ENCODE measurements at regions not wholly inside any gene's neighbourhood (a gene's known extent, or its start where the extent isn't known, plus 50 kb on each side); places are given as distances from the start of the nearest gene placed in this dataset.

DNA sequence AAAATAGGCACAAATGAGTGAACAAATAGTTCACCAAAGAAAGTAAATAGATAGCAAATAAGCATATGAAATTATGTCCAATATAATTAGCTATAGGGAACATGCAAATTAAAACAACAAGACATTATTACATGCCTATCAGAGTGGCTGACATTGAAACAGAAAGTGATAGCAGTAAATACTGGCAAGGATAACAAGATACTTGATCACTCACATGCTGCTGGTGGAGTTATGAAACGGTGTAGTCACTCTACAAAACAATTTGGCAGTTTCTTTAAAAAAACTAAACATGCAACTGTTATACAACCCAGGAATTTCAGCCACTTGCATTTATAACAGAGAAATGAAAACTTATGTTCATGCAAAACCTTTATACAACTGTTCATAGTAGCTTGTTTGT lies 439.2 kb upstream of the ACVR2A start:
- intact Hi-C loops (cut with DNase I) = no loop called here
- no peak overlapping the region for H3K4me3 ChIP-seq
- no peak for DNase-seq
- H3K4me1 ChIP-seq (ENCODE audit: insufficient read depth) = no peaks in the 10 kb centered on the region
- H3K27me3 ChIP-seq = no peaks in the 10 kb centered on the region
- H3K36me3 ChIP-seq = no peaks in the 10 kb centered on the region
- H3K9me3 ChIP-seq = no peaks in the 10 kb centered on the region
- H3K27ac ChIP-seq = no peak overlapping the region
- TF ChIP-seq, protein P1, sequence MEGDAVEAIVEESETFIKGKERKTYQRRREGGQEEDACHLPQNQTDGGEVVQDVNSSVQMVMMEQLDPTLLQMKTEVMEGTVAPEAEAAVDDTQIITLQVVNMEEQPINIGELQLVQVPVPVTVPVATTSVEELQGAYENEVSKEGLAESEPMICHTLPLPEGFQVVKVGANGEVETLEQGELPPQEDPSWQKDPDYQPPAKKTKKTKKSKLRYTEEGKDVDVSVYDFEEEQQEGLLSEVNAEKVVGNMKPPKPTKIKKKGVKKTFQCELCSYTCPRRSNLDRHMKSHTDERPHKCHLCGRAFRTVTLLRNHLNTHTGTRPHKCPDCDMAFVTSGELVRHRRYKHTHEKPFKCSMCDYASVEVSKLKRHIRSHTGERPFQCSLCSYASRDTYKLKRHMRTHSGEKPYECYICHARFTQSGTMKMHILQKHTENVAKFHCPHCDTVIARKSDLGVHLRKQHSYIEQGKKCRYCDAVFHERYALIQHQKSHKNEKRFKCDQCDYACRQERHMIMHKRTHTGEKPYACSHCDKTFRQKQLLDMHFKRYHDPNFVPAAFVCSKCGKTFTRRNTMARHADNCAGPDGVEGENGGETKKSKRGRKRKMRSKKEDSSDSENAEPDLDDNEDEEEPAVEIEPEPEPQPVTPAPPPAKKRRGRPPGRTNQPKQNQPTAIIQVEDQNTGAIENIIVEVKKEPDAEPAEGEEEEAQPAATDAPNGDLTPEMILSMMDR (IDR thresholded peaks at IDR 0.05) = no peak
- no peak for TF ChIP-seq EP300 (IDR thresholded peaks at IDR 0.05)
- TF ChIP-seq POLR2A (IDR thresholded peaks at IDR 0.05) = no peak
- 8 to 21% (median 11%) methylated on average over 1 of the region's 1 CpG for WGBS, 3 donors

DNA sequence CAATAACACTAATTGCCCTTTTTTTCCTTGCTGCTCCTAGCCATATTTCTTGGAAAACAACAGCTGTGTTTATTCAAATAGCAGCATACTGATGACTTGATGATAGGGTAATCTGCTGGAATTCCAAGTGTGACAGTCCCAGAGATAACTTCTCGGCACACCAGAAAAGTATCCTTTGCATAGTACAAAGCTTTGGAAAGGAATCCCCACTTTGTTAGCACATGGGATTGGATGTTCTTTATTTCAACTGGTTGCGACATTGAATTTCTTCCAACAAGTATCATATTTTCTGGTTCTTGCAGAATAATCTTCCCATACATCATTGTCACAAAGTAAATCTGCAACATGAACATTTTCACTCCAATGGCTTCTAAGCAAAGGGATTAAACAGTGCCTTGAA lies 445.8 kb upstream of the ACVR2A start:
- Histone ChIP-seq H3K9me3 (no peaks in the 10 kb centered on the region), H3K27ac (no peak overlapping the region), H3K36me3 (no peaks in the 10 kb centered on the region), H3K4me1 (ENCODE audit: insufficient read depth) (no peaks in the 10 kb centered on the region), H3K27me3 (no peaks in the 10 kb centered on the region), H3K4me3 (no peak overlapping the region)
- TF ChIP-seq EP300 (IDR thresholded peaks at IDR 0.05) (no peak), POLR2A (IDR thresholded peaks at IDR 0.05) (no peak)
- TF ChIP-seq, protein P1 (IDR thresholded peaks at IDR 0.05) = no peak
- no peak for DNase-seq
- 52 to 60% (median 56%) methylated on average over 2 of the region's 2 CpGs for WGBS, 3 donors
- intact Hi-C loops (cut with DNase I) = no loop called here

DNA sequence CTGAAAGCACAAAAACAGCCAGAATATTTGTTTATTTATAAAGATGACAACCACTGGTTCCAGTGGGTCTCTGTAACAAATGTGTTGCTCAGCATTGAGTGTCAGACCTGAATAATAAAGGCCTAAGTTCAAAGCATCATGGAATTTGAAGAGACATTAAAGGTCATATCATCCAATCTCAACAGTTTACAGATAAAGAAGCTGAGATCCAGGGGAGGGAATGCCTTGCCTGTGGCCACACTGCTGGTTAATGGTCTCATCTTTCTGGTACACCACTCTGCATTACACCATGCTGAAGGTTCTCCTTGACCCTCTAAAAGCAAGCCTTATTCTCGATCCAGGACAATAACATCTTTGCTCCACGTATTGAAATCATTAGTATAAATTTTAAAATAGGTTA lies 446.5 kb upstream of the ACVR2A start:
- intact Hi-C loops (cut with DNase I) = no loop called here
- H3K27ac ChIP-seq = no peak overlapping the region
- TF ChIP-seq EP300 (IDR thresholded peaks at IDR 0.05) = no peak
- TF ChIP-seq, protein P1 (IDR thresholded peaks at IDR 0.05) = no peak
- TF ChIP-seq POLR2A (IDR thresholded peaks at IDR 0.05) = no peak
- no peaks in the 10 kb centered on the region for H3K9me3 ChIP-seq
- no peaks in the 10 kb centered on the region for H3K36me3 ChIP-seq
- H3K27me3 ChIP-seq = no peaks in the 10 kb centered on the region
- H3K4me1 ChIP-seq (ENCODE audit: insufficient read depth) = no peaks in the 10 kb centered on the region
- no peak for DNase-seq
- 73 to 82% (median 75%) methylated on average over 2 of the region's 2 CpGs for WGBS, 3 donors
- no peak overlapping the region for H3K4me3 ChIP-seq

DNA sequence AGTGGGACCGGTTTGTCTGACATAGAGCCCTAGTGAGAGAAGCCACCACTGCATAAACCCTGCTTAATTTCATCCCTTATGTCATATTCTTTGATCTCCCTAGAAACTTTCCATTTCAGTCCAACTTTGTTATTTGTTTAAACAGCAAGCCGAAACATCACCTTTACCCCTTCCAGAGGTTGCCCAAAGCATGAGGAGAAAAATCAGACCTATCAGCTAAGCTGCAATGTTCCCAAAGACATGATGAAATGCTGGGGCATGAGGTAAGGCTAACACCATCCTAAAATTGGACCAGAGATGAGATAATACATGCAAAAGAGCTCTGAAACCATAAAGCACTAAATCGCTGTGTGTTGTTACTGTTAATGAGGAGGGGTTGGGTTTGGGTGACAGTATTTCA lies 447.9 kb upstream of the ACVR2A start:
- no peaks in the 10 kb centered on the region for H3K4me1 ChIP-seq (ENCODE audit: insufficient read depth)
- no peaks in the 10 kb centered on the region for H3K27me3 ChIP-seq
- H3K9me3 ChIP-seq = no peaks in the 10 kb centered on the region
- no peak overlapping the region for H3K4me3 ChIP-seq
- intact Hi-C loops (cut with DNase I) = no loop called here
- DNase-seq = no peak
- H3K27ac ChIP-seq = no peak overlapping the region
- TF ChIP-seq POLR2A (IDR thresholded peaks at IDR 0.05) (no peak), EP300 (IDR thresholded peaks at IDR 0.05) (no peak)
- TF ChIP-seq, protein P1 (IDR thresholded peaks at IDR 0.05) = no peak
- H3K36me3 ChIP-seq = no peaks in the 10 kb centered on the region
- 92 to 95% (median 94%) methylated on average over 3 of the region's 3 CpGs for WGBS, 3 donors
